ENCODE measurements at regions not wholly inside any gene's neighbourhood (a gene's known extent, or its start where the extent isn't known, plus 50 kb on each side); places are given as distances from the start of the nearest gene placed in this dataset.

- POLR2A ChIA-PET, result interaction anchor here (0.6 kb wide), 1 partner anchor 706 kb away, joined by 4 read pairs; no protein-coding TSS in a partner anchor
- CTCF ChIA-PET, result no interaction called here
- Histone ChIP-seq H3K4me3 (ENCODE audit: low read depth, low read length) (no peak overlapping the region), H3K27me3 (replicated peaks; ENCODE audit: control insufficient read depth, insufficient read depth, low read length) (no peaks in the 10 kb centered on the region), H3K4me1 (no peaks in the 10 kb centered on the region), H3K36me3 (ENCODE audit: control insufficient read depth, insufficient read depth, low read length) (no peaks in the 10 kb centered on the region), H3K9me3 (no peaks in the 10 kb centered on the region)
- Mint-ChIP-seq H3K4me1 (ENCODE audit: low read depth, unreplicated experiment) (no peaks in the 10 kb centered on the region), H3K27me3 (ENCODE audit: insufficient read depth, unreplicated experiment) (peaks cover 10% of the 10 kb centered on the region), H3K9me3 (ENCODE audit: unreplicated experiment) (peaks cover 9% of the 10 kb centered on the region), H3K36me3 (ENCODE audit: insufficient read depth, unreplicated experiment) (no peaks in the 10 kb centered on the region), H3K4me3 (ENCODE audit: unreplicated experiment) (no peak overlapping the region), H3K27ac (ENCODE audit: unreplicated experiment) (no peak overlapping the region)
- intact Hi-C loops (cut with micrococcal nuclease; ENCODE audit: unreplicated experiment), result no loop called here
- no peak for DNase-seq
- no TSS peak for BruUV-seq (replicated peaks)
- no peak for TF ChIP-seq CTCF (IDR thresholded peaks at IDR 0.05; ENCODE audit: insufficient read depth in 1 of 2, low read depth in 1 of 2, low read length in 1 of 2, severe bottlenecking in 1 of 2, unreplicated experiment in 1 of 2)
Observed at GRCh38 chr20:48066851-48067250, 281.6 kb upstream of the SULF2 start.

GRCh38 chr20:48066246-48066645 is 281.0 kb upstream of the SULF2 start:
- no peaks in the 10 kb centered on the region for H3K36me3 Mint-ChIP-seq (ENCODE audit: insufficient read depth, unreplicated experiment)
- intact Hi-C loops (cut with micrococcal nuclease; ENCODE audit: unreplicated experiment), result no loop called here
- POLR2A ChIA-PET, result no interaction called here

DNA sequence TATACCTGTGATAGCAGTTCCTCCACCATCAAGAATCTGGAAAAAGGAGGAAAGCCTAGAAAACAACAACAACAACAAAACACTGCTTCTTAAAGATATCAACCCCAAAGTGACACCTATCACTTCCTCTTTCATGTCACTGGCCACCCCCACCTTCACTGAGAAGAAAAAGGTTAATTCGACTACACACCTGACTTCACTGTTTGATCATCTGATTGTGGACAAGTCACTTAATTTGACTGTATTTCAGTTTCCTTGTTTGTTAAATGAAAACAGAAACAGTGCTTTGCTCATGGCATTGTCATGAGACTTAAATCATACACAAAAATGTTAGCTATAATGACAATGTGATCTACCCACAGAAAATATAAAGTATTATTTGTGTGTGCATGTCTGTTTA is 280.6 kb upstream of the SULF2 start:
- no peaks in the 10 kb centered on the region for H3K36me3 ChIP-seq (ENCODE audit: control insufficient read depth, insufficient read depth, low read length)
- peaks cover 4% of the 10 kb centered on the region for H3K27me3 Mint-ChIP-seq (ENCODE audit: insufficient read depth, unreplicated experiment)
- no peak for TF ChIP-seq CTCF (IDR thresholded peaks at IDR 0.05; ENCODE audit: insufficient read depth in 1 of 2, low read depth in 1 of 2, low read length in 1 of 2, severe bottlenecking in 1 of 2, unreplicated experiment in 1 of 2)
- no peak overlapping the region for H3K4me3 ChIP-seq (ENCODE audit: low read depth, low read length)
- no peaks in the 10 kb centered on the region for H3K4me1 ChIP-seq
- no peaks in the 10 kb centered on the region for H3K9me3 ChIP-seq
- H3K27ac Mint-ChIP-seq (ENCODE audit: unreplicated experiment), result no peak overlapping the region
- intact Hi-C loops (cut with micrococcal nuclease; ENCODE audit: unreplicated experiment), result no loop called here
- no TSS peak for BruUV-seq (replicated peaks)
- ChIA-PET CTCF (interaction anchor here (1.3 kb wide), 1 partner anchor 555 kb away, joined by 3 read pairs; no protein-coding TSS in a partner anchor), POLR2A (no interaction called here)
- DNase-seq, result no peak
- H3K27me3 ChIP-seq (replicated peaks; ENCODE audit: control insufficient read depth, insufficient read depth, low read length), result no peaks in the 10 kb centered on the region
- no peaks in the 10 kb centered on the region for H3K4me1 Mint-ChIP-seq (ENCODE audit: low read depth, unreplicated experiment)
- no peak overlapping the region for H3K4me3 Mint-ChIP-seq (ENCODE audit: unreplicated experiment)
- no peaks in the 10 kb centered on the region for H3K36me3 Mint-ChIP-seq (ENCODE audit: insufficient read depth, unreplicated experiment)
- peaks cover 9% of the 10 kb centered on the region for H3K9me3 Mint-ChIP-seq (ENCODE audit: unreplicated experiment)

More at GRCh38 chr20:48066246-48066645, 281.0 kb upstream of the SULF2 start:
- Mint-ChIP-seq H3K27ac (ENCODE audit: unreplicated experiment) (no peak overlapping the region), H3K9me3 (ENCODE audit: unreplicated experiment) (peaks cover 9% of the 10 kb centered on the region), H3K27me3 (ENCODE audit: insufficient read depth, unreplicated experiment) (peaks cover 6% of the 10 kb centered on the region), H3K4me3 (ENCODE audit: unreplicated experiment) (no peak overlapping the region), H3K4me1 (ENCODE audit: low read depth, unreplicated experiment) (no peaks in the 10 kb centered on the region)
- Histone ChIP-seq H3K4me1 (no peaks in the 10 kb centered on the region), H3K36me3 (ENCODE audit: control insufficient read depth, insufficient read depth, low read length) (no peaks in the 10 kb centered on the region), H3K9me3 (no peaks in the 10 kb centered on the region), H3K27me3 (replicated peaks; ENCODE audit: control insufficient read depth, insufficient read depth, low read length) (no peaks in the 10 kb centered on the region), H3K4me3 (ENCODE audit: low read depth, low read length) (no peak overlapping the region)
- BruUV-seq (replicated peaks), result no TSS peak
- DNase-seq, result no peak
- CTCF ChIA-PET, result no interaction called here
- TF ChIP-seq CTCF (IDR thresholded peaks at IDR 0.05; ENCODE audit: insufficient read depth in 1 of 2, low read depth in 1 of 2, low read length in 1 of 2, severe bottlenecking in 1 of 2, unreplicated experiment in 1 of 2), result no peak

Measured in Caco-2 (cell line).